Activated naive CD8-positive, alpha-beta T cell treated with anti-CD3 and anti-CD28 coated beads, Interleukin-2, amount 50 U/mL, for 24 hours (primary cell): ENCODE measurements at regions not wholly inside any gene's neighbourhood (a gene's known extent, or its start where the extent isn't known, plus 50 kb on each side); places are given as distances from the start of the nearest gene placed in this dataset.

Experiments
- ATAC-seq: fragments of 150-1000 bp; cut with Tn5 transposase; one replicate; pipeline ENCODE4 v1.10.0; 2021
- DNase-seq: peaks from one replicate; pipeline ENCODE4 v3.0.0; 2021
- H3K27ac Mint-ChIP-seq: one replicate; pipeline ENCODE4 v1.8.0; 2021; ENCODE audit warnings: mild to moderate bottlenecking, mixed read lengths
- H3K27me3 Mint-ChIP-seq: one replicate; pipeline ENCODE4 v1.8.0; 2021; ENCODE audit warnings: mixed read lengths
- H3K36me3 Mint-ChIP-seq: one replicate; pipeline ENCODE4 v1.8.0; 2021; ENCODE audit warnings: low read depth, mixed read lengths
- H3K4me1 Mint-ChIP-seq: one replicate; pipeline ENCODE4 v1.8.0; 2021; ENCODE audit warnings: mixed read lengths
- H3K4me3 Mint-ChIP-seq: one replicate; pipeline ENCODE4 v1.8.0; 2021; ENCODE audit warnings: mild to moderate bottlenecking, moderate library complexity, mixed read lengths
- H3K9me3 Mint-ChIP-seq: one replicate; pipeline ENCODE4 v1.8.0; 2021; ENCODE audit warnings: mixed read lengths

- H3K4me3 Mint-ChIP-seq, result no peak overlapping the region
Measured at GRCh38 chr6:47144306-47144705, 102.2 kb upstream of the ADGRF1 start.

DNA sequence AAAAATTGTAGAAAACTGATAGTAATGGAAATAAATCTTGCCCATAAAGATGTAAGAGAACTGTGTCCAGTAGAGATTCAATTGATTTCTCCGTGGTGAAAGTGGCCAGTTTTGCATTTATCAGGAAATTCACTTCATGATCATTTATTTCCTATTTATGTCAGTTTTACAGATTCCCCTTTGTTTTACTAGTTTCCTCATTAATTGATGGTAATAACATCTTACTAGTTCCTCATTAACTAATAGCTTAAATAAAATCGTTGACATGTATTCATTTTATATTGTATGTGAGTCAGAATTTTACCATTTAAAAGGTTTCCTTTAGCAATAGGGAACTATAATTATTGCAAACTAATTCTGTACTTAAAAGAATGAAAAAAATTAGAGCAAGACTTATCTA lies 99.8 kb upstream of the ADGRF1 start:
- H3K9me3 Mint-ChIP-seq, result peaks cover 7% of the 10 kb centered on the region
- peaks cover 4% of the 10 kb centered on the region for H3K27me3 Mint-ChIP-seq
- DNase-seq (no peak), ATAC-seq (no peak)
- H3K36me3 Mint-ChIP-seq, result no peaks in the 10 kb centered on the region
- peaks cover 2% of the 10 kb centered on the region for H3K4me1 Mint-ChIP-seq
- no peak overlapping the region for H3K27ac Mint-ChIP-seq
- H3K4me3 Mint-ChIP-seq, result no peak overlapping the region

More at GRCh38 chr6:47144306-47144705, 102.2 kb upstream of the ADGRF1 start:
- H3K9me3 Mint-ChIP-seq, result peaks cover 3% of the 10 kb centered on the region
- no peak for DNase-seq
- H3K4me1 Mint-ChIP-seq, result no peaks in the 10 kb centered on the region
- no peak overlapping the region for H3K27ac Mint-ChIP-seq
- no peak for ATAC-seq
- H3K36me3 Mint-ChIP-seq, result no peaks in the 10 kb centered on the region
- peaks cover 5% of the 10 kb centered on the region for H3K27me3 Mint-ChIP-seq

GRCh38 chr6:47141171-47141570 lies 99.0 kb upstream of the ADGRF1 start:
- DNase-seq (no peak), ATAC-seq (no peak)
- Mint-ChIP-seq H3K36me3 (no peaks in the 10 kb centered on the region), H3K27ac (no peak overlapping the region), H3K4me1 (peaks cover 2% of the 10 kb centered on the region), H3K4me3 (no peak overlapping the region), H3K9me3 (peaks cover 7% of the 10 kb centered on the region), H3K27me3 (peaks cover 4% of the 10 kb centered on the region)

GRCh38 chr6:47138046-47138445 lies 95.9 kb upstream of the ADGRF1 start:
- no peaks in the 10 kb centered on the region for H3K36me3 Mint-ChIP-seq
- no peak overlapping the region for H3K4me3 Mint-ChIP-seq
- peaks cover 4% of the 10 kb centered on the region for H3K9me3 Mint-ChIP-seq
- DNase-seq (no peak), ATAC-seq (no peak)
- H3K4me1 Mint-ChIP-seq, result peaks cover 7% of the 10 kb centered on the region
- H3K27ac Mint-ChIP-seq, result no peak overlapping the region
- H3K27me3 Mint-ChIP-seq, result peaks cover 4% of the 10 kb centered on the region

GRCh38 chr6:47137073-47137472 lies 94.9 kb upstream of the ADGRF1 start:
- H3K27me3 Mint-ChIP-seq, result peaks cover 4% of the 10 kb centered on the region
- H3K4me1 Mint-ChIP-seq, result peaks cover 7% of the 10 kb centered on the region
- no peak overlapping the region for H3K4me3 Mint-ChIP-seq
- DNase-seq (no peak), ATAC-seq (no peak)
- no peaks in the 10 kb centered on the region for H3K36me3 Mint-ChIP-seq
- H3K27ac Mint-ChIP-seq, result no peak overlapping the region
- peaks cover 4% of the 10 kb centered on the region for H3K9me3 Mint-ChIP-seq

GRCh38 chr6:47135772-47136171 lies 93.6 kb upstream of the ADGRF1 start:
- Mint-ChIP-seq H3K4me3 (no peak overlapping the region), H3K4me1 (peaks cover 7% of the 10 kb centered on the region), H3K27ac (no peak overlapping the region), H3K27me3 (peaks cover 4% of the 10 kb centered on the region), H3K36me3 (no peaks in the 10 kb centered on the region), H3K9me3 (peaks cover 4% of the 10 kb centered on the region)
- no peak for ATAC-seq
- no peak for DNase-seq

- H3K27me3 Mint-ChIP-seq, result peaks cover 4% of the 10 kb centered on the region
- no peaks in the 10 kb centered on the region for H3K36me3 Mint-ChIP-seq
- H3K27ac Mint-ChIP-seq, result no peak overlapping the region
- DNase-seq (no peak), ATAC-seq (no peak)
- H3K9me3 Mint-ChIP-seq, result peaks cover 4% of the 10 kb centered on the region
- no peak overlapping the region for H3K4me3 Mint-ChIP-seq
- H3K4me1 Mint-ChIP-seq, result peaks cover 7% of the 10 kb centered on the region
Measured at GRCh38 chr6:47134476-47135189, 92.5 kb upstream of the ADGRF1 start.

DNA sequence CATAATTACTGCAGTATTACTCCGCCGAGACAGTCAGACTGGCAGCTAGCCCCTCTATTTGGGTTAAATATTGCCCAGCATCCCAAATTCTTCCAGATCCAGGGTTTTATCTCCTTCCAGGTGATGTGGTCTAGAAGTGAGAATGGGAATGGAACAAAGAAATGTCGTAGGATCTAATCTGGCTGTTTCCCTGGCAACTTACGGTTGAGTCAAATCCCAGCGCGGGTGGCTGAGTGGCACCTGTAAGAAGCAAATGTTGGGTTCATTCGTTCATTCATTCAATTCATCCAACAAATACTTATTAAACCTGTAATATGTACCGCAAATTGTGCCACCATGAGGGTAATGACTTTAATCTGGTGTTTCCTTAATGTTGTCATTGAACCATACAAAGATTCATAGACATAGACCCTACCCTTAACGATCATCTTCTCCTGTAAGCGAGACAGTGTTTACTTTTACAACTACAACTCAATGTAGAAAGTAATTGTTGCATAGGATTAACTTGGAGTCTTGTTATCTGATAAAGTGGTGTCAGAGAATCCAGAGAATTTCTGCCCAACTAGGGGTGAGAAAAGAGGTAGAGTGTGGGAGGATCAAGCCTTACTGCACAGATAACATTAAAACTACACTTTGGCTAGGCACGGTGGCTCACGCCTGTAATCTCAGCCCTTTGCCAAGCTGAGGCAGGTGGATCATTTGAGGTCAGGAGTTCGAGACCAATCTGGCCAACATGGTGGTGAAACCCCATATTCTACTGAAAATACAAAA lies 91.3 kb upstream of the ADGRF1 start:
- peaks cover 7% of the 10 kb centered on the region for H3K4me1 Mint-ChIP-seq
- peaks cover 4% of the 10 kb centered on the region for H3K9me3 Mint-ChIP-seq
- ATAC-seq, result no peak
- no peak overlapping the region for H3K27ac Mint-ChIP-seq
- peaks cover 4% of the 10 kb centered on the region for H3K27me3 Mint-ChIP-seq
- no peak overlapping the region for H3K4me3 Mint-ChIP-seq
- no peaks in the 10 kb centered on the region for H3K36me3 Mint-ChIP-seq
- no peak for DNase-seq

GRCh38 chr6:47132724-47133123 lies 90.6 kb upstream of the ADGRF1 start:
- DNase-seq (no peak), ATAC-seq (no peak)
- H3K27me3 Mint-ChIP-seq, result peaks cover 2% of the 10 kb centered on the region
- H3K4me1 Mint-ChIP-seq, result peaks cover 5% of the 10 kb centered on the region
- no peaks in the 10 kb centered on the region for H3K36me3 Mint-ChIP-seq
- H3K27ac Mint-ChIP-seq, result no peak overlapping the region
- H3K4me3 Mint-ChIP-seq, result no peak overlapping the region
- no peaks in the 10 kb centered on the region for H3K9me3 Mint-ChIP-seq

DNA sequence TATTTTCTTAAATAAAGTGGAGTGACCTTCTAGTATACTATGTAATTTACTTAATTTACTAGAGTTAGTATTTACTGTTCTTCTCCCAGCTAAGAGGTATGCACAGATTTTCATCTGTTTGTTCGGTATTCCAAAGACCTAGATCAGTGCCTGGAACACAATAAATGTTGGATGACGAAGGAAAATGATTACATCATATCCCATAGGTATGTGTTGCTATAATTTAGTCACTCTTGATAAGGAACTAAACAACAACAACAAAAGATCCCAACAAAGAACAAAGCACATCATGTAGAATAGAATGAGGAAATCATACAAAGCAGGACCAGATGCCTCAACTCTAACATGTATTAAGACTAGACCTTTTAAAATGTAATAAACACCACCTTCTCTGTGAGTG lies 89.6 kb upstream of the ADGRF1 start:
- no peak for ATAC-seq
- H3K4me1 Mint-ChIP-seq, result peaks cover 5% of the 10 kb centered on the region
- peaks cover 2% of the 10 kb centered on the region for H3K27me3 Mint-ChIP-seq
- H3K4me3 Mint-ChIP-seq, result no peak overlapping the region
- no peaks in the 10 kb centered on the region for H3K9me3 Mint-ChIP-seq
- no peak overlapping the region for H3K27ac Mint-ChIP-seq
- DNase-seq, result no peak
- H3K36me3 Mint-ChIP-seq, result no peaks in the 10 kb centered on the region

- peaks cover 5% of the 10 kb centered on the region for H3K4me1 Mint-ChIP-seq
- no peak overlapping the region for H3K27ac Mint-ChIP-seq
- DNase-seq, result no peak
- H3K36me3 Mint-ChIP-seq, result no peaks in the 10 kb centered on the region
- no peak overlapping the region for H3K4me3 Mint-ChIP-seq
- no peaks in the 10 kb centered on the region for H3K9me3 Mint-ChIP-seq
- no peak for ATAC-seq
- peaks cover 2% of the 10 kb centered on the region for H3K27me3 Mint-ChIP-seq
Measured at GRCh38 chr6:47130086-47130485, 88.0 kb upstream of the ADGRF1 start.

GRCh38 chr6:47129129-47129528 lies 87.0 kb upstream of the ADGRF1 start:
- no peaks in the 10 kb centered on the region for H3K9me3 Mint-ChIP-seq
- H3K4me3 Mint-ChIP-seq, result no peak overlapping the region
- no peak overlapping the region for H3K27ac Mint-ChIP-seq
- H3K36me3 Mint-ChIP-seq, result no peaks in the 10 kb centered on the region
- H3K4me1 Mint-ChIP-seq, result no peaks in the 10 kb centered on the region
- no peaks in the 10 kb centered on the region for H3K27me3 Mint-ChIP-seq
- ATAC-seq (no peak), DNase-seq (no peak)

DNA sequence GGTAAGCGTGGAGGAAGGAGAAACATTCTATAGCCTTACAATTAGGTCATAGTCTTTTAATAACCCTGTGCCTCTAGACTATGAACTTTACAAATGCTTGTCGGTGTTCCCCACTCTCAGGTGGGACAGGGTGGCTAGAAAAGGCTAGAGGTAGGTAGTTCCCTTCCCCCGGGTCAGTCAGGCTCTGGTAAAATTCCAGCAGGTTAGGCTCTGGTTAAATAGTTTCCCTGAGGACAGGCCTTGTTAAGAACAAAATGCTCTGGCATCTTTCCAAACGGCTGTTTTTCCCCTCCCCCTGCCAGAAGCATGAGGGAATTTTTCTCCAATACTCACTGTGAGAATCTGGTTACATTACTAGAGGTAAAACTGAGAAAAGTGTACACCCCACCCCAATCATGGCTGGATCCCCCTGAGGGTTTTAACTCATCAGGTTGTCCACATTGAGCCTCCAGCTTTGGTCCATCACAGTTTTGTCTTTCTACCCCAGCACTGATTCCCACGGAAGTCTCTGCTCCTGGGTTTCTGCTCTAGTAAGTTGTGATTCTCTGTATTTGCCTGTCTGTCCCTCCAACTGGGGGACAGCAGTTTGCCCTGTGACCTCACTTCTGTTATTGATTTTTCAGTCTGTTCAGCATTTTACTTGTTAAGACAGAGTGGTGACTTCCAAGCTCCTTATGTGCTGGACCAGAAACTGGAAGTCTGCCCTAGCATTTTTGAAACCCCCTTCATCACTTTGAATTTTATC lies 84.7 kb upstream of the ADGRF1 start:
- ATAC-seq (no peak), DNase-seq (no peak)
- Mint-ChIP-seq H3K4me3 (no peak overlapping the region), H3K4me1 (no peaks in the 10 kb centered on the region), H3K27me3 (no peaks in the 10 kb centered on the region), H3K36me3 (no peaks in the 10 kb centered on the region), H3K27ac (no peak overlapping the region), H3K9me3 (no peaks in the 10 kb centered on the region)

- Mint-ChIP-seq H3K4me3 (no peak overlapping the region), H3K27ac (no peak overlapping the region), H3K9me3 (no peaks in the 10 kb centered on the region), H3K4me1 (no peaks in the 10 kb centered on the region), H3K36me3 (no peaks in the 10 kb centered on the region), H3K27me3 (no peaks in the 10 kb centered on the region)
- ATAC-seq (no peak), DNase-seq (no peak)
Measured at GRCh38 chr6:47118611-47119010, 76.5 kb upstream of the ADGRF1 start.

DNA sequence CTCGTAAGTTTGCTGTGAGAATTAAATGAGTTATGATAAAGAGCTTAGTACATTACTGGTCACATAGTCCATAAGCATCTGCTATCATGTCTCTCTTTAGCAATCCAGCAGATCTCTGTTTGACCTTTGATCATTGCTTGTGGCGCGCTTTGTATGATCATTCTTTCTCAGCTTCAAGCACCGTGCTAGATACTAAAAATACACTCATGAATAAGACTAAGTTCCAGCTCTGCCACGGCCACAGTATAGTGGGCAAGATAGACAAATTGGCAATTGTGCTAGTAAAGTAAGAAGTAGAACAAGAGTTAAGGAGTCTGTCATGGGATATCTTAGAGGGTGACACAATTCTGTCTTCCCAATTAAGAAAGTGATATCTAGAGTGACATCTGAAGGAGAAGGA lies 75.2 kb upstream of the ADGRF1 start:
- DNase-seq (no peak), ATAC-seq (no peak)
- H3K9me3 Mint-ChIP-seq, result no peaks in the 10 kb centered on the region
- H3K4me3 Mint-ChIP-seq, result no peak overlapping the region
- H3K36me3 Mint-ChIP-seq, result no peaks in the 10 kb centered on the region
- H3K27ac Mint-ChIP-seq, result no peak overlapping the region
- H3K27me3 Mint-ChIP-seq, result no peaks in the 10 kb centered on the region
- H3K4me1 Mint-ChIP-seq, result no peaks in the 10 kb centered on the region
